A549 (cell line): ENCODE measurements at regions not wholly inside any gene's neighbourhood (a gene's known extent, or its start where the extent isn't known, plus 50 kb on each side); places are given as distances from the start of the nearest gene placed in this dataset.

Experiments
- CHD4 ChIP-seq: fragments of 200-600 bp; sonication (generic); IDR thresholded peaks from 2 replicates; pipeline ENCODE4 v1.6.1; 2016; ENCODE audit warnings: antibody characterized with exemption, mild to moderate bottlenecking, borderline replicate concordance
- CTCF ChIP-seq: fragments of >200 bp; sonication (Bioruptor Twin); formaldehyde crosslinking; IDR thresholded peaks from 3 replicates; pipeline ENCODE4 v1.5.1; 2016
- EP300 ChIP-seq, 2 experiments: fragments of >200 bp; sonication (Bioruptor Twin); formaldehyde crosslinking; IDR thresholded peaks; 2 replicates in 1 of 2; 3 replicates in 1 of 2; pipeline ENCODE4 v1.6.1; 2016 to 2017
- JUN ChIP-seq, 2 experiments: fragments of >200 bp; sonication (Bioruptor Twin); formaldehyde crosslinking; IDR thresholded peaks; 2 replicates in 1 of 2; 3 replicates in 1 of 2; pipeline ENCODE4 v1.6.1; 2016 to 2017
- POLR2A ChIP-seq: IDR thresholded peaks from 2 replicates; pipeline ENCODE4 v1.6.1; 2012; ENCODE audit warnings: mild to moderate bottlenecking, low read length
- REST ChIP-seq: fragments of 200-600 bp; sonication (generic); IDR thresholded peaks from 2 replicates; pipeline ENCODE4 v1.6.1; 2016; ENCODE audit warnings: antibody characterized with exemption, mild to moderate bottlenecking, moderate library complexity
- SMC3 ChIP-seq: fragments of >200 bp; sonication (Bioruptor Twin); formaldehyde crosslinking; IDR thresholded peaks from 3 replicates; pipeline ENCODE4 v1.6.1; 2018; ENCODE audit warnings: inconsistent platforms

- TF ChIP-seq JUN (IDR thresholded peaks at IDR 0.05) (no peak), CHD4 (no peak), CTCF (no peak), POLR2A (no peak), REST (no peak), SMC3 (no peak), EP300 (IDR thresholded peaks at IDR 0.05) (no peak)
Observed at GRCh38 chr12:90512518-90512917, 442.5 kb downstream of the CCER1 start.
